ENCODE measurements at regions not wholly inside any gene's neighbourhood (a gene's known extent, or its start where the extent isn't known, plus 50 kb on each side); places are given as distances from the start of the nearest gene placed in this dataset.

- no peak for TF ChIP-seq EZH2 (IDR thresholded peaks at IDR 0.05; ENCODE audit: low read depth, unreplicated experiment)
- no peak for TF ChIP-seq CTCF (conservative IDR thresholded peaks at IDR 0.05; ENCODE audit: low read depth in 2 of 2)
- TF ChIP-seq EZH2phosphoT487 (IDR thresholded peaks at IDR 0.05; ENCODE audit: unreplicated experiment) = no peak
- no peak for TF ChIP-seq REST (IDR thresholded peaks at IDR 0.05; ENCODE audit: unreplicated experiment)
- TF ChIP-seq POLR2AphosphoS5 (IDR thresholded peaks at IDR 0.05; ENCODE audit: low read depth) = no peak
- no peak for TF ChIP-seq CREB1 (CRISPR knock-in tag; IDR thresholded peaks at IDR 0.05; ENCODE audit: low read depth)
- no peak for TF ChIP-seq JUNB (IDR thresholded peaks at IDR 0.05; ENCODE audit: unreplicated experiment)
- TF ChIP-seq NANOG (IDR thresholded peaks at IDR 0.05; ENCODE audit: borderline replicate concordance) = no peak
- no peak for TF ChIP-seq ETS1 (IDR thresholded peaks at IDR 0.05)
- TF ChIP-seq STAT1 (IDR thresholded peaks at IDR 0.05; ENCODE audit: unreplicated experiment) = no peak
- TF ChIP-seq ZNF114 (CRISPR knock-in tag; IDR thresholded peaks at IDR 0.05) = no peak
Observed at GRCh38 chr14:94875256-94875655, 105.3 kb upstream of the GSC start.
